Activated T-cell treated with anti-CD3 and anti-CD28 coated beads, Interleukin-2, amount 50 U/mL, for 24 hours (primary cell): ENCODE measurements at regions not wholly inside any gene's neighbourhood (a gene's known extent, or its start where the extent isn't known, plus 50 kb on each side); places are given as distances from the start of the nearest gene placed in this dataset.
A peak's percentile ranks its signal among the peaks of the same experiment; 100 is the strongest.
"Not testable (repeated sequence)": the region's sequence is repeated elsewhere in the genome, so short reads cannot be mapped to it uniquely, and the experiment has no call there.

Experiments
- DNase-seq: peaks from one replicate; pipeline ENCODE4 v3.0.0-alpha.2; 2020
- H3K27ac Mint-ChIP-seq: 2 replicates; pipeline ENCODE4 v1.8.0; 2020; ENCODE audit warnings: mild to moderate bottlenecking, mixed read lengths
- H3K27me3 Mint-ChIP-seq: 2 replicates; pipeline ENCODE4 v1.8.0; 2020; ENCODE audit warnings: mixed read lengths
- H3K36me3 Mint-ChIP-seq: 2 replicates; pipeline ENCODE4 v1.8.0; 2020; ENCODE audit warnings: low read depth, mixed read lengths
- H3K4me1 Mint-ChIP-seq: 2 replicates; pipeline ENCODE4 v1.8.0; 2020; ENCODE audit warnings: low read depth, mixed read lengths
- H3K4me3 Mint-ChIP-seq: 2 replicates; pipeline ENCODE4 v1.8.0; 2020; ENCODE audit warnings: mild to moderate bottlenecking, moderate library complexity, mixed read lengths
- H3K9me3 Mint-ChIP-seq: 2 replicates; pipeline ENCODE4 v1.8.0; 2020; ENCODE audit warnings: mixed read lengths

GRCh38 chr1:201732351-201732750, 96.6 kb upstream of the IPO9 start:
- Mint-ChIP-seq H3K4me3 (no peak overlapping the region), H3K4me1 (no peaks in the 10 kb centered on the region), H3K27ac (no peak overlapping the region), H3K27me3 (peaks cover 14% of the 10 kb centered on the region), H3K36me3 (no peaks in the 10 kb centered on the region), H3K9me3 (no peaks in the 10 kb centered on the region)
- DNase-seq = no peak

DNA sequence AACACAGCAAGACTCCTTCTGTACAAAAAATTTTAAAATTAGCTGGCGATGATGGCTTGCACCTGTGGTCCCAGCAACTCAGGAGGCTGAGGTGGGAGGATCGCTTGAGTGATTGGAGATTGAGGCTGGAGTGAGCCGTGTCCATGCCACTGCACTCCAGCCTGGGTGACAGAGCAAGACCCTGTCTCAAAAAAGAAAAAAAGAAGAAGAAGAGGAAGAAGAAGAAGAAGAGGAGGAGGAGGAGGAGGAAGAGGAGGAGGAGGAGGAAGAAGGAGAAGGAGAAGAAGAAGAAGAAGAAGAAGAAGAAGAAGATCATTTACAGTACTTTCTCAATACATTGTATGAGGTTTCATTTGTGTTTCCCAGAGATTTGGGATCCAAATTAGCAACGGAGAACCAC, 94.7 kb upstream of the IPO9 start:
- H3K4me1 Mint-ChIP-seq, DNase-seq, H3K27ac Mint-ChIP-seq, H3K36me3 Mint-ChIP-seq, H3K9me3 Mint-ChIP-seq, H3K4me3 Mint-ChIP-seq: not testable (repeated sequence)
- H3K27me3 Mint-ChIP-seq = peaks cover 17% of the 10 kb centered on the region

GRCh38 chr1:201734786-201735185, 94.2 kb upstream of the IPO9 start:
- no peak overlapping the region for H3K27ac Mint-ChIP-seq
- peaks cover 23% of the 10 kb centered on the region for H3K27me3 Mint-ChIP-seq
- H3K36me3 Mint-ChIP-seq = no peaks in the 10 kb centered on the region
- no peak for DNase-seq
- peaks cover 9% of the 10 kb centered on the region for H3K4me1 Mint-ChIP-seq
- no peaks in the 10 kb centered on the region for H3K9me3 Mint-ChIP-seq
- no peak overlapping the region for H3K4me3 Mint-ChIP-seq

- Mint-ChIP-seq H3K4me3 (no peak overlapping the region), H3K27me3 (peaks cover 35% of the 10 kb centered on the region)
Measured at GRCh38 chr1:201736707-201737320, 92.1 kb upstream of the IPO9 start.

DNA sequence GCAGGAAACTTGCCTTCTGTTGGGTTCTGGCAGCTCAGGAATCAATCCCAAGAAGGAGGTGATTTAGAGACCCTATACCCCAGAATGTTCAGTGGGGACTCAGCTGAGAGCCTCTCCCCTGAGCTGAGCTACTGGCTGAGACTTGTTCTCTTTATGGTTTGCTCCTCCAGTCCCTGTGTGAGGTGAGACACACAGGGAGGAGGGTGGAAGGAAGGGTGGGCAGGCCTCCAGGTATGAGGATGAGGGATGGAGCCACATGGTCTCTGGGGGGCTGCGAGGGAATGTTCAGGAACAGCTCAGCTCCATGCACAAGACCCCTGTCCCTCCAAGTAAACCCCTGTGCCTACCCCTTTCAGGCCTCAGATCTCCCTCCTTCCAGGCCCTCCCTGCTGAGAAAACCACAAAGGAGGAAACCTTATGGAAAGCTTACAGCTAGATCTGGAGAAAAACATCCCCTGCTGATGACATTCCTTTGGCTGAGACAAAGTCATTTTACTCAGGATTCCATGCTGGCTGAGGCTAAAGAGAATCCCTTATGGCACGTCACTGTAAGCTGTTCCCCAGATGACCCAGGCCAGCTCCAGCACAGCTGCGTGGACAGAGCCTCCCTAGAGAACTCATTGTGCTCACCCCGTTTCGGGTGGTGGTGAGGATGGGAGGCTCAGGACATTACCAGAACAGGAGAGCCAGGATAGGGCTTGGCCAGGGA, 91.5 kb upstream of the IPO9 start:
- H3K27me3 Mint-ChIP-seq = peaks cover 38% of the 10 kb centered on the region
- H3K4me1 Mint-ChIP-seq = peaks cover 18% of the 10 kb centered on the region
- DNase-seq = no peak
- H3K27ac Mint-ChIP-seq = no peak overlapping the region
- no peaks in the 10 kb centered on the region for H3K36me3 Mint-ChIP-seq
- H3K4me3 Mint-ChIP-seq = no peak overlapping the region
- no peaks in the 10 kb centered on the region for H3K9me3 Mint-ChIP-seq

More at GRCh38 chr1:201736707-201737320, 92.1 kb upstream of the IPO9 start:
- H3K4me1 Mint-ChIP-seq = peaks cover 18% of the 10 kb centered on the region
- H3K36me3 Mint-ChIP-seq = no peaks in the 10 kb centered on the region
- DNase-seq = no peak
- H3K27ac Mint-ChIP-seq = no peak overlapping the region
- H3K9me3 Mint-ChIP-seq = no peaks in the 10 kb centered on the region

- no peak overlapping the region for H3K27ac Mint-ChIP-seq
- DNase-seq = no peak
- H3K27me3 Mint-ChIP-seq = peaks cover 40% of the 10 kb centered on the region
- H3K4me1 Mint-ChIP-seq = peaks cover 18% of the 10 kb centered on the region
- H3K4me3 Mint-ChIP-seq = peak overlapping the region; percentile 82
- H3K36me3 Mint-ChIP-seq = no peaks in the 10 kb centered on the region
- H3K9me3 Mint-ChIP-seq = no peaks in the 10 kb centered on the region
Measured at GRCh38 chr1:201739080-201739479, 89.9 kb upstream of the IPO9 start.

GRCh38 chr1:201739492-201740085, 89.4 kb upstream of the IPO9 start:
- H3K27me3 Mint-ChIP-seq = peaks cover 40% of the 10 kb centered on the region
- H3K27ac Mint-ChIP-seq = peak overlapping the region; percentile 55

DNA sequence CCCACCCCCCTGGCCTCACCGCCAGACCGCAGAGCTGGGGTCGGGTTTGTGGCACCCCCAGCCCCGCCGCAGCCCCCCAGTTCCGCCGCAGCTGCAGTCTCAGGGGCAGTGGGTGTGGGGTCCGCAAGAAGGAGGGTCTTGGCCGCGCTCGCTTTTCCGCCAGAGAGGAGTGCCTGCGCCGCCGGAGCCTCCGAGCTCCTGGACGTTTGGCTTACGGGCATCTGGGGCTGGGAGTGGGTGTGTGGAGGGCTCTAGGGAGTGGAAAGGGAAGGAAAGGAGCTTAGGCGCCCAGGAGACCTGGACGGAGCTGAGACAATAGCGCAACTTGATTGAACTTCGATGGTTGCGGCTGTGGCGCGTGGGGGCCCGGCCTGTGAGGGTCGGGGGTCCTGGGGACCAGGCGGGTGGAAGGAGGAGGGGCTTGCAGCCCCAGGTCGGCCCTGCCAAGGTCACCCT, 88.8 kb upstream of the IPO9 start:
- DNase-seq = peak; percentile 41
- Mint-ChIP-seq H3K27me3 (peaks cover 40% of the 10 kb centered on the region), H3K27ac (no peak overlapping the region)

More at GRCh38 chr1:201739492-201740085, 89.4 kb upstream of the IPO9 start:
- peak; percentile 71 for DNase-seq
- no peaks in the 10 kb centered on the region for H3K9me3 Mint-ChIP-seq
- peak overlapping the region; percentile 82 for H3K4me3 Mint-ChIP-seq
- H3K36me3 Mint-ChIP-seq = no peaks in the 10 kb centered on the region
- H3K4me1 Mint-ChIP-seq = peaks cover 18% of the 10 kb centered on the region

GRCh38 chr1:201740670-201741111, 88.3 kb upstream of the IPO9 start:
- no peaks in the 10 kb centered on the region for H3K36me3 Mint-ChIP-seq
- H3K9me3 Mint-ChIP-seq = no peaks in the 10 kb centered on the region
- no peak for DNase-seq
- H3K4me3 Mint-ChIP-seq = peak overlapping the region; percentile 82
- peaks cover 40% of the 10 kb centered on the region for H3K27me3 Mint-ChIP-seq
- peaks cover 18% of the 10 kb centered on the region for H3K4me1 Mint-ChIP-seq
- H3K27ac Mint-ChIP-seq = no peak overlapping the region

More for the DNA sequence above, 88.8 kb upstream of the IPO9 start:
- Mint-ChIP-seq H3K4me1 (peaks cover 18% of the 10 kb centered on the region), H3K36me3 (no peaks in the 10 kb centered on the region), H3K9me3 (no peaks in the 10 kb centered on the region), H3K4me3 (peak overlapping the region; percentile 82)

- no peaks in the 10 kb centered on the region for H3K9me3 Mint-ChIP-seq
- peaks cover 18% of the 10 kb centered on the region for H3K4me1 Mint-ChIP-seq
- no peaks in the 10 kb centered on the region for H3K36me3 Mint-ChIP-seq
- peaks cover 34% of the 10 kb centered on the region for H3K27me3 Mint-ChIP-seq
- H3K27ac Mint-ChIP-seq = no peak overlapping the region
- no peak overlapping the region for H3K4me3 Mint-ChIP-seq
- DNase-seq = no peak
Measured at GRCh38 chr1:201741763-201742342, 87.1 kb upstream of the IPO9 start.

DNA sequence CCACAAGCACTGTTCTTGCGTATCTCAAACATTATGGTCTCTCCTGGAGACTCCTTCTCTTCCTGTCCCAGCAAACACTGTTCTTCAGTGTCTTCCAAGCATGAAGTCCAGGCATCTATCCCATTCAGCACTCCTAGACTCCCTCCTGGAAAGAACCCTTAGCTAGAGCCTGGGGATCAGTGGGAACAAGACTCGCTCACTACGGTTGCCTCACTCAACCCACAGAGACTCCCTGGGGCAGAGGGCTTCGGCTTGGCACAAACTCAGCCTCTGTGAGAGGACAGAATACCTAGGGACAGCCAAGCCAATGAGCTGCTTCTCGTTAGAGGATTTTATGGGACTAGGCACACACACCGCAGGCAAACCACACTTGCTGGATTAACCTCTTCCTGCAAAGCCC, 86.5 kb upstream of the IPO9 start:
- H3K4me1 Mint-ChIP-seq = peaks cover 18% of the 10 kb centered on the region
- H3K4me3 Mint-ChIP-seq = no peak overlapping the region
- no peak for DNase-seq
- H3K36me3 Mint-ChIP-seq = no peaks in the 10 kb centered on the region
- no peaks in the 10 kb centered on the region for H3K9me3 Mint-ChIP-seq
- H3K27me3 Mint-ChIP-seq = peaks cover 31% of the 10 kb centered on the region
- H3K27ac Mint-ChIP-seq = no peak overlapping the region

DNA sequence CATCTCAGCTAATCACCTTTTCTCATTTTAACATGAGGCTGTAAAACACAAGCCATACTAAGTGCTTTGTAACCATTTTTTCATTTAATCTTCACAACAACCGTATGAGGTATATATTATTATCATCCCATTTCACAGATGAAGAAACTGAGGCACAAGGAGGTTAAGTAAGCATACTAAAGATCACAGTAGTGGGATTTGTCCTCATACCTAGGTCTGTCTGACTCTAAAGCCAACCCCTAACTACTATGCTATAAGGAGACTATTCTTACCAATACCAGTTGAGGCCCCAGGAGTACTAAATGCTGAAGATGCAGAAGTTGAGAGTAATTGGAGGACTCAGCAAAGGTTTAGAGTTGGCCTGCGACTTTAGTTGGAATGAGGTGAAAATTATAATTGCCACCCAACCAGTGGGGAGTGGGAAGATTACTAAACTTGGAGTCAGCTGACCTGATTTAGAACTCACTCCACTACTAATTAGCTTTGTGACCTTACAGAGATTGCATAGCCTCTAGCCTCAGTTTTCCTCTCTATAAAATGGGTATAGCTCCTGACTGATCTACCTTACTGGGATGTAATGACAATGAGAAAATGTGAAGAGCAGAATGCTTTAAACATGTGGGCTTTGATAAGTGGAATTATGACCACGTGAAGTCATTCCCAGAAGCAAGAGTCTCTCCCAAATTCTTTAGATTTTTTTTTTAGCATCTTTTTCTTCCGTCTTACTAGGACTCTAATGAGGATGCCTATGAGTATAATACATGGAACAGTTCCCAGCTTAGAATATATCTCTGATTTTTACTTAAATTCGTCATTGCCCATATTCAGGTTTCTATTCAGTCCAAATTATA, 85.8 kb upstream of the IPO9 start:
- Mint-ChIP-seq H3K4me3 (no peak overlapping the region), H3K4me1 (peaks cover 18% of the 10 kb centered on the region), H3K36me3 (no peaks in the 10 kb centered on the region), H3K27ac (no peak overlapping the region), H3K9me3 (no peaks in the 10 kb centered on the region), H3K27me3 (peaks cover 28% of the 10 kb centered on the region)
- no peak for DNase-seq

DNA sequence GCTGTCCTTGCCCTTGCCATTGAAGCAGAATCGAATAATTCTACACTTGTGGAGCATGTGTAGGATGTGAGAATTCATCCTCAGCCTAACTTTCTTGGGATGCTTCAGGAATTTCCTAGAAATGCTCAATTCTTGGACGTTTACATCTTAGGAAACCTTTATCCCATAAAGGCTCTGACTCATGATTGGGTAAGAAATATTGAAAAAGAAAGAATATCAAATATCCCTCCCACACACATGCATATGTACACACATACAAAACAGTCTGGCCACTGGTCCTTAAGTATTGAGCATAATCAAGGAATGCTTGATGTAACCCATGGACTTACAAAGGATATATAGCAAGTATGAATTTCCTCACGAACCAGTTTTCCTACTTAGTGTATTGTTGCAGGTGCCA, 83.9 kb upstream of the IPO9 start:
- DNase-seq = no peak
- H3K27ac Mint-ChIP-seq = no peak overlapping the region
- H3K4me1 Mint-ChIP-seq = peaks cover 8% of the 10 kb centered on the region
- no peaks in the 10 kb centered on the region for H3K36me3 Mint-ChIP-seq
- no peaks in the 10 kb centered on the region for H3K9me3 Mint-ChIP-seq
- no peak overlapping the region for H3K4me3 Mint-ChIP-seq
- H3K27me3 Mint-ChIP-seq = peaks cover 16% of the 10 kb centered on the region

- H3K4me3 Mint-ChIP-seq = no peak overlapping the region
- H3K4me1 Mint-ChIP-seq = peaks cover 8% of the 10 kb centered on the region
- H3K27me3 Mint-ChIP-seq = peaks cover 5% of the 10 kb centered on the region
- no peak overlapping the region for H3K27ac Mint-ChIP-seq
- no peaks in the 10 kb centered on the region for H3K9me3 Mint-ChIP-seq
- no peaks in the 10 kb centered on the region for H3K36me3 Mint-ChIP-seq
- no peak for DNase-seq
Measured at GRCh38 chr1:201746156-201746555, 82.8 kb upstream of the IPO9 start.
